Dendritic cell treated with granulocyte-macrophage colony-stimulating factor and Interleukin-4, amounts not matched to agents 40 ng/mL and 50 ng/mL, for 4 days (primary cell): ENCODE measurements at regions not wholly inside any gene's neighbourhood (a gene's known extent, or its start where the extent isn't known, plus 50 kb on each side); places are given as distances from the start of the nearest gene placed in this dataset.

ENCODE experiments used
- H3K27ac Mint-ChIP-seq: one replicate; pipeline ENCODE4 v1.8.0; 2022; ENCODE audit warnings: mild to moderate bottlenecking, mixed read lengths
- H3K27me3 Mint-ChIP-seq: one replicate; pipeline ENCODE4 v1.8.0; 2022; ENCODE audit warnings: mild to moderate bottlenecking, mixed read lengths
- H3K36me3 Mint-ChIP-seq: one replicate; pipeline ENCODE4 v1.8.0; 2022; ENCODE audit warnings: low read depth, mixed read lengths
- H3K4me1 Mint-ChIP-seq: one replicate; pipeline ENCODE4 v1.8.0; 2022; ENCODE audit warnings: low read depth, mixed read lengths
- H3K4me3 Mint-ChIP-seq: one replicate; pipeline ENCODE4 v1.8.0; 2022; ENCODE audit warnings: mild to moderate bottlenecking, moderate library complexity, mixed read lengths
- H3K9me3 Mint-ChIP-seq: one replicate; pipeline ENCODE4 v1.8.0; 2022; ENCODE audit warnings: mixed read lengths
- intact Hi-C: fragments of 100-400 bp; cut with micrococcal nuclease; formaldehyde crosslinking; loops from one replicate; pipeline ENCODE4 v1.15.0; 2022

DNA sequence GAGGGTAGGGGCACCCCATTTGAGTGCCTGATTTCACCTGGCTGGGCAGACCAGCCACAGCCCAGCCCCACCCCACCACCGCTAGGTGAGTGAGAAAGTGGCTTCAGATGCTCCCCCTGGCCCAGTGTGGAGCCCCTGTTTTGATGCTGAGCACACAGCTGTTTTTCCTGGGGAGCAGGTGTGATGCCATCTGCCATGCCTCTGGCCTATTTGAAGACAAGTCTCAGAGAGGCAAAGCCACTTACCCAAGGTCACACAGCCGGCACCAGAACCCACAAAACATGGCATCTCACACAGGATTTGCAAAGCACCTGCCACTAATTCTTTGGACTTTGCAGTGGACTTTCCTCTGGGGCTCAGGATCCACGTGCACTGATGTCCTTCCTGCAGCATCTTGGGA is 131.3 kb downstream of the INHBB start:
- Mint-ChIP-seq H3K27ac (no peak overlapping the region), H3K4me3 (no peak overlapping the region), H3K27me3 (no peaks in the 10 kb centered on the region), H3K9me3 (no peaks in the 10 kb centered on the region), H3K36me3 (no peaks in the 10 kb centered on the region), H3K4me1 (no peaks in the 10 kb centered on the region)
- intact Hi-C loops: no loop called here

DNA sequence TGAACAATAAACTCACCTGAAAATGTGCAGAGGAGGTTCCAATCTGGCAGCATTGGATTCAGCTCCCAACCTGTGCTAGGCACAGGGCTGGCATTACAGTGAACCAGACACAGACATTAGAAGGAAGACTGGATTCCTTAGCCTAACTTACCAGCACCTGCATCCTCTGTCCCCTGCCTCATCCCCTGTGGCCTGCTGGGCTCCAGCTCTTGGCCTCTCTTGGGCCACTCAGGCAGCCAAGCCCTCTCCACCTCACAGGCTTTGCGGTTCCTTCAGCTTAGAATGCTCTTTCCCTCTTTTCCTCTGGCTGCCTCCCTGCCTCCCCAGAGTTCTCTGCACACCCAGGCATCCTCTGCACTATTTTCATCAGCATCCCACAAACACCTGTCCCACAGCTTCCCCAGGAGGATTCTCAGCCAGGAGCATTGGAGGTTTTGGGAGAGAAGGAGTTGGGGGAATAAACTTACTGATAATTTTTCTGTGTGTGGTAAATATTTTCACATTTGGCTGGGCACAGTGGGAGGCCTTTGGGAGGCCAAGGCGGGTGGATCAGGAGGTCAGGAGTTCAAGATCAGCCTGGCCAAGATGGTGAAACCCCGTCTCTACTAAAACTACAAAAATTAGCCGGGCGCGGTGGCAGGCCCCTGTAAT is 132.0 kb downstream of the INHBB start:
- H3K27me3 Mint-ChIP-seq: no peaks in the 10 kb centered on the region
- H3K36me3 Mint-ChIP-seq: no peaks in the 10 kb centered on the region
- no peak overlapping the region for H3K4me3 Mint-ChIP-seq
- H3K4me1 Mint-ChIP-seq: no peaks in the 10 kb centered on the region
- H3K27ac Mint-ChIP-seq: no peak overlapping the region
- intact Hi-C loops: no loop called here
- no peaks in the 10 kb centered on the region for H3K9me3 Mint-ChIP-seq

DNA sequence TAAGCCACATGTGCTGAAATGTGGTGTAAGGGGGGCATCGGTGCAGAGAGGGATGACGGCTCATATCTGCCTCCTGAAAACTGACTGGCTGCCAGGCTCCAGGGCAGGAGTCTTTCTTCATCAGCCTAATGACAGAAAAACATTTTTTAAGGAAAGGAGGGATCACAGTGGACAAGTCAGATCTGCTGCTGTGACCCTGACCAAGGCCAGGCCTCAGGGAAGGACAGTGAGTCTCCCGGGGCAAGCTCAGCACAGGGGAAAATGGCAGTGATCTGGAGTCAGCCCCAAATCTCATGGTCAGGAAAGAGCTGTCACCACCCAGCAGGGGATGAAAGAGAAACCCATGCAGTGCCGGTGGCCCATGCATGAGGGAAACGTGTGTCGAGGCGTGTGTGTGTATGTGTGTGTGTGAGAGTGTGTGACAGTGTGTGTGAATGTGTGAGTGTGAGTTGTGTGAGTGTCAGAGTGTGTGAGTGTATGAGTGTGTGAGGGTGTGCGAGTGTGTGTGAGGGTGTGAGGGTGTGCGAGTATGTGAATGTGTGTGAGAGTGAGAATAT is 134.5 kb downstream of the INHBB start:
- H3K27ac Mint-ChIP-seq: no peak overlapping the region
- H3K4me1 Mint-ChIP-seq: no peaks in the 10 kb centered on the region
- no peak overlapping the region for H3K4me3 Mint-ChIP-seq
- H3K27me3 Mint-ChIP-seq: no peaks in the 10 kb centered on the region
- H3K36me3 Mint-ChIP-seq: no peaks in the 10 kb centered on the region
- intact Hi-C loops: no loop called here
- no peaks in the 10 kb centered on the region for H3K9me3 Mint-ChIP-seq

DNA sequence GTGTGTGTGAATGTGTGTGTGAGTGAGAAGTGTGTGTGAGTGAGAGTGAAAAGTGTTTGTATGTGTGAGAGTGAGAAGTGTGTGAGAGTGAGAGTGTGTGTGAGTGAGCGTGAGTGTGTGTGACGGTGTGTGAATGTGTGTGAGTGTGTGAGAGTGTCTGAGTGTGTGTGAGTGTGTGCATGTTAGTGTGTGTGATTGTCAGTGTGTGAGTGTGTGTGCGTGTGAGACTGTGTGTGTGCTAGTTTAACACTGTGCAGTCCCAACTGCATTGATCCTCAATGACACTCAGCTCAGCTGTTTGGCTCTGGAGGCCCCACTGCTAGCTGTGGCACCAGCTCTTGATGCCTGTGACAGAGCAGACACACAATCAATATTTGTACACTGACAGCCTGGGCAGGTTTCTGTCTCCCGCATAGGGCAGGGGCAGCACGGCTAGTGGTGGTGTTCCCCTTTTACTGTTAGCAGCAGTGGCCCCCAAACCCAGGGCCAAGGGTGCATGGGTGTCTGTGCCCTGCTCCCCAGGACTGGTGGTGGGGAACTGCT is 135.0 kb downstream of the INHBB start:
- Mint-ChIP-seq H3K27ac (no peak overlapping the region), H3K9me3 (no peaks in the 10 kb centered on the region), H3K4me3 (no peak overlapping the region), H3K4me1 (no peaks in the 10 kb centered on the region), H3K27me3 (no peaks in the 10 kb centered on the region), H3K36me3 (no peaks in the 10 kb centered on the region)
- intact Hi-C loops: no loop called here

DNA sequence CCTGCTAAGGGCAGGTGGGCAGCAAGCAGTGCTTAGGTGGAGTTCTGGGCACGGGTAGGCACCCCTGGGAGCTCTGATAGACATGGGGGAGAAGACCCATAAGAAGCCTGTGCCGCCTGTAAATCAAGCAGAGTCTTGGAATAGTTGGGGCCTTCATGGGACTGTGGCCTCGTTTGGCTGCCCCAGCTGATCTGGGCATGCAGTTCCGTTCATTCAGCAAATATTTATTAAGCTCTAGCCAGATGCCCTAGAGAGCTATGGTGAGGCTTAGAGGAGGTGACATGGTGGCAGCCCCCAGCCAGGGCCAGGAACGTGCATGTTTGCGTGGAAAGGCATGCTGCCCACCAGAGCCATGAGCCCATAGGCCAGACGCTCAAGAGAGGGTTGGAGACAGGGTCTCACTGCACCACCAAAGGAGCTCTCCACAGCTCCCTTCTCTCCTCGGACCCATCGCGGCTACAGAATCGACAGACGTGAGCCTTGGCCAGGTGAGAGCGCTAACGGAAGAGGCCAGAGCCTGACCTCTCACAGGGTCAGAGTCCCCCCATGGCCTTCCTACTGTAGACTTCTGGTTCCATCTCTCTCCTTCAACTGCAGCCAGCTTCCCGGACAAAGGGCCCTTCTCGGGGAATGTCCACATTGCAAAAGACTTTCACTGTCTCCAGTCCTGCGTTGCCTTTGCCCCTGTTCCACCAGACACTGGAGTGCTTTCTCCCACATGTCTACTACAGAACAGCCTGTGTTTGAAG is 135.7 kb downstream of the INHBB start:
- Mint-ChIP-seq H3K27me3 (no peaks in the 10 kb centered on the region), H3K9me3 (no peaks in the 10 kb centered on the region), H3K4me1 (no peaks in the 10 kb centered on the region), H3K27ac (no peak overlapping the region), H3K36me3 (no peaks in the 10 kb centered on the region), H3K4me3 (no peak overlapping the region)
- intact Hi-C loops: no loop called here

DNA sequence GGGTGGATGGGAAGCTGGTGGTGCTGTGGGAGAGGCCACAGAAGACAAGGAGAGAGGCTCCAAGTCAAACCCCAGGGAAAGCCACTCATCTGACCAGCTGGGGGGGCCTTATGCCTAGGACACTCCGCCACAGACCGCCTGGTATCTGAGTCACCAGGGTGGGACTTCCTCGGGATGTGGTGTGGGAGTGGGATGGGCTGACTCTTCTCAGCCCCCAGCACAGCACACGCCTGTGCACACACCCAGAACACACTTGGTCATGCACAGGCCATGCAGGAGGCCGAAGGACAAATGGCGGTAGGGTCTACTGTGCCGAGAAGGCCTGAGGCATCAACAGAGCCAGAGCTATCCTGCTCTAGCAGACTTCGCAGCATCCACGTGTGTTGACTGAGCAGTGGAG is 136.4 kb downstream of the INHBB start:
- Mint-ChIP-seq H3K4me3 (no peak overlapping the region), H3K27me3 (no peaks in the 10 kb centered on the region), H3K9me3 (no peaks in the 10 kb centered on the region), H3K27ac (no peak overlapping the region), H3K36me3 (no peaks in the 10 kb centered on the region), H3K4me1 (no peaks in the 10 kb centered on the region)
- intact Hi-C loops: no loop called here

DNA sequence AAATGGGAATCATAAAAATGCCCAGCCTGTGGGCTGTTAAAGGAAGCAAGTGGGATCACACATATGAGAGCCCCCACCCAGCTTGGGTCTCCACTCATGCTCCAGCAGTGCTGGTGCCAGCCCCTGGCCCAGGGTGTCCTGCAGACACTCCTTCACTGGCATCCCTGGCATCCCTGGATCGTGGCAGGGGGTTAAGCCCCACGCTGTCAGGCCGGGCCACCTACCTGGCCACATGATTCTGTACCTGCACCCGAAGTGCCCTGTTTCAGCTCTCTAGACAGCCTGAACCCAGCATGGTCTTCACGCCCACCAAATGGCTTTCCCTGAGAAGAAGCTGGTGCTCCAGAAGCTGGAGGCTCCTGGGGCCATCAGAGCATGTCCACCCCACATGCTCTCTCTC is 137.4 kb downstream of the INHBB start:
- intact Hi-C loops: no loop called here
- no peaks in the 10 kb centered on the region for H3K4me1 Mint-ChIP-seq
- H3K27ac Mint-ChIP-seq: no peak overlapping the region
- no peak overlapping the region for H3K4me3 Mint-ChIP-seq
- H3K9me3 Mint-ChIP-seq: no peaks in the 10 kb centered on the region
- no peaks in the 10 kb centered on the region for H3K27me3 Mint-ChIP-seq
- no peaks in the 10 kb centered on the region for H3K36me3 Mint-ChIP-seq

DNA sequence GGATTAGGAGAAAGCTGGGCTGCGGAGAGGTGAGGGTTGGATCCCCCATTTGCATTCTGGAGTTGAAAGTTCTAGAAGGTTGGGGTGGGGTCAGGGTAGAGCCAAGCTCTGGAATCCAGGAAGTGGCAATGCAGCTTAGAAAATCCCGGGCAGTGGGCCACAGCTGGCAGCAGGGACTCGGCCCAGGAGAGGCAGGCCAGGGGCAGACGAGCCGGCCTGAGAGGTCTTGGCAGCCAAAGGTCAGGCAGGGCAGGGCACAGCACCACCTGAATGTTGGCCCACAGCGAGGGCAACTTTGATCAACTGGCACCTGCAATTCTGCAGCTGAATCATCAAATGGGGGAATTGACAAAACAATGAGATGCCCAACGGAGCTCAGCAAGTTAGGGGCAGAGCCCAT is 139.2 kb downstream of the INHBB start:
- Mint-ChIP-seq H3K27ac (no peak overlapping the region), H3K4me1 (no peaks in the 10 kb centered on the region), H3K27me3 (no peaks in the 10 kb centered on the region), H3K4me3 (no peak overlapping the region), H3K9me3 (no peaks in the 10 kb centered on the region), H3K36me3 (no peaks in the 10 kb centered on the region)
- intact Hi-C loops: no loop called here

DNA sequence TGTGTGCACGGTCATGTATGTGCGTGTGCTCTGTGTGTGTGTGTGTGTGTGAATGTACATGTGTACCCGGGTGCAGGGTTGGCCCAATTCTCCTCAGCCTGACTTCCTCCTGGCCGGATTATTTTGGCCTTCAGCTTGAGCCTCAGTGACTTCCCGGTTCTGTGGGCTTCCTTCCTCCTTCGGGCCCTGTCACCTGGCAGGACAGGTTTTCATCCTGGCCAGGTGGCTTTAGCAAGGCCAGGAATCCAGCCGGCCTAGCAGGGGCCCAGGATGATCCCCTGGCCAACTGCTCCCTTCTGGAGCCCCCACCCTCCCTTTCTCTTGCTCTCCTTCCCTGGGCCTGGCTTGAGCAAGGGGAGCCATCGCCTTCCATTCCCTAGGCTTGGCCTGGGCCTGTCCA is 140.5 kb downstream of the INHBB start:
- Mint-ChIP-seq H3K4me3 (no peak overlapping the region), H3K27me3 (peaks cover 3% of the 10 kb centered on the region), H3K27ac (no peak overlapping the region), H3K4me1 (no peaks in the 10 kb centered on the region), H3K9me3 (no peaks in the 10 kb centered on the region), H3K36me3 (no peaks in the 10 kb centered on the region)
- intact Hi-C loops: no loop called here

DNA sequence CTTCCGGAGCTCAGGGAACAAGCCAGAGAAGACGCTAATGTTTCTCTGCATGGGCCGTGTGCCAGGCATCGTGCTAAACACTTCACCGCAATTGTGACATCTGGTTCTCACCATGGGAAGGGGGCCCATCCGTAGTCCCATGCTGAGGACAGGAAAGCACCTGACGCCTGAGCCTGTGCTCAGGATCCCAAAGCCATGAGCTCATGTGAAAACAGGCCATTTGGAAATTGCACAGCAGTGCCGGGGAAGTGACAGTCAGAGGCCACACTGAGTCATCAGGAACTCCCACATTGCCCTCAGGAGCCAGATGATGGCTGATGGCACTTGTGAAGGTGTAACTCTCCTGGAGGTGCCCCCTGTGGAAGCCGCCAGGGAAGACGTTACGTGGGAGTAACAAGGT is 141.0 kb downstream of the INHBB start:
- Mint-ChIP-seq H3K27ac (no peak overlapping the region), H3K9me3 (no peaks in the 10 kb centered on the region), H3K4me1 (no peaks in the 10 kb centered on the region), H3K27me3 (peaks cover 3% of the 10 kb centered on the region), H3K4me3 (no peak overlapping the region), H3K36me3 (no peaks in the 10 kb centered on the region)
- intact Hi-C loops: no loop called here

DNA sequence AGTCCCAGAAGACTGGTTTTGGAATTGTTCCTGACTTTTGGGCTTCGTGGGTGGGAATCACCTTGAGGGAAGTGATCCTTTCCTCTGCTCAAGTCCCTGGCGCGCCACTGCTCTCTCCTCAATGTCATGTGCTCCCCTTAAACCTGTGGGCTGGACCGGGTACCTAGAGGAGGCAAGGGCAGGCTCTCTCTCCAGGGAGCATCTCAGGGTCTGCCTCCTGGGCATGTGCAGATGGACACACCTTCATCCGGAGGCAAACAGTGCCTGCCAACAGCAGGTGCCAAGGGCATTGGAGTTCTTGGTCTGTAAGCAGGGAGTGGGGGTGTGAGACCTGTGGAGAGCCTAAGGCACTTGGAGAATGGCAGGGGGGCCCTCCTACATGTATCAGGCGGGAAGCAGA is 142.6 kb downstream of the INHBB start:
- Mint-ChIP-seq H3K4me1 (no peaks in the 10 kb centered on the region), H3K9me3 (no peaks in the 10 kb centered on the region), H3K36me3 (no peaks in the 10 kb centered on the region), H3K27ac (no peak overlapping the region), H3K27me3 (peaks cover 3% of the 10 kb centered on the region), H3K4me3 (no peak overlapping the region)
- intact Hi-C loops: no loop called here

DNA sequence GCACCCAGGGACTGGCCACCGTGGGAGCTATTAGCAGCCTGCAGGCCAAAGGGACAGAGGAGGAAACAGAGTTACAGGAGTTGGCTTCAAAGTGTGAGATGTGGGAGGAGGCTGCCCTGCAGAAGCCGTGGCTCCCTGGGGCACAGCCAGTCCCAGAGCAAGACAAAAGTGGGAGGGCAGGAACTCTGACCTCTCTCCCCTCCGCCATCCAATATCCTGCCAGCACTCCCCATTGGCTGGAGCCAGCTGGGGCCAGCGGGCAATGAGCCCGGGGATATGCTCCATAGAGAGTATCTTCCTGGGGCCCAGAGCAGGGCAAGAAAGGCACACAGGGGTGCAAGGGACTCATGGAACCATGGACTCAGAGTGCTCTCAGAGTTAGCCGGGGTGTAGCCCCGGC is 143.1 kb downstream of the INHBB start:
- H3K36me3 Mint-ChIP-seq: no peaks in the 10 kb centered on the region
- H3K4me3 Mint-ChIP-seq: no peak overlapping the region
- intact Hi-C loops: no loop called here
- H3K27me3 Mint-ChIP-seq: peaks cover 3% of the 10 kb centered on the region
- H3K9me3 Mint-ChIP-seq: no peaks in the 10 kb centered on the region
- H3K4me1 Mint-ChIP-seq: no peaks in the 10 kb centered on the region
- no peak overlapping the region for H3K27ac Mint-ChIP-seq

DNA sequence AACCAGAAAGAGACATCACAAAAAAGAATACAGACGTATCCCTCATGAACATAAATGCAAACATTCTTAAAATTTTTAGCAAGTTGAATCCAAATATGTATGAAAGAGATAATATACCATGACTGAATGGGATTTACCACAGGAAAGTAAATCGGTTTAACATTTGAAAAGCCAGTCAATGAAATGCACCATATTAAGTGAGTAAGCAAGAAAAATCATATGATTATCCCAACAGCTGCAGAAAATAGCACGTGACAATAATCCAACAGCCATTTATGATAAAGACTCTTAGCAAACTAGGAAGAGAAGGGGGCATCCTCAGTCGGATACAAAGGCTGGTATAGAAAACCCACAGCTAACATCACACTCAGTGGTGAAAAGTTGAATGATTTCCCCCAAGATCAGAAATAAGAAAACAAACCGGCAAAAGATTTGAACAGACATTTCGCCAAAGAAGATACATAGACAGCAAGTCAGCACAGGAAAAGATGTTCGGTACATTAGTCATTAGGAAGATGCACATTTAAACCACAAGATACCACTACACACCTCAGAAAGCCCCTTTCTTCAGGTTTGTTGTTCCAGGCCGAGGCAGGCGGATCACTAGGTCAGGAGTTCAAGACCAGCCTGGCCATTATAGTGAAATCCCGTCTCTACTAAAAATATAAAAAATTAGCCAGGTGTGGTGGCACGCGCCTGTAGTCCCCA is 144.3 kb downstream of the INHBB start:
- Mint-ChIP-seq H3K27ac (no peak overlapping the region), H3K4me1 (no peaks in the 10 kb centered on the region), H3K36me3 (no peaks in the 10 kb centered on the region), H3K4me3 (no peak overlapping the region), H3K27me3 (peaks cover 3% of the 10 kb centered on the region), H3K9me3 (no peaks in the 10 kb centered on the region)
- intact Hi-C loops: no loop called here

DNA sequence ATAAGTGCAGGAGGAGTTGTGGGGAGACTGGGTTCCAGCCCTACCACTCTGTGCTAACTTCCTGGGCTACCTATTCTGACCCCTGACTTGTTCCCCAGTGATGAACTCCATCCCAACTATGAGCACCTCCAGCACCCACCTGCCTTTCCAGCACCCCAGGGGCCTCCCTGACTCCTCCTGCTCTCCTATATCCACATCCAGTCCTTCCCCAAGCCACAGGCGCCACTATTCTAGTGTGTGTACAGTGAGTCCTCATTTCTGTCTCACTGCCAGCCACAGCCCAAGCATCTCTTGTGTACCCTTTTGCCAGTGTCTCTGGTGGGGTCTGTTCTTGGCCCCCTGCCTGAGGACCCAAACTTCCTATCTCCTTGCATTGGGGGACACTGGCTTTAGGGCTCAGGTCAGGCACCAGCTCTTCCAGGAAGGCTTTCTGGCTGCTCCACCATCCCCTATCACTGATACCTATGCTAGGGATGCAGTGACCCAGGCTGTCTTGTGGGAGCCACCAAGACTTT is 145.2 kb downstream of the INHBB start:
- H3K9me3 Mint-ChIP-seq: no peaks in the 10 kb centered on the region
- intact Hi-C loops: no loop called here
- H3K27ac Mint-ChIP-seq: no peak overlapping the region
- no peaks in the 10 kb centered on the region for H3K4me1 Mint-ChIP-seq
- no peaks in the 10 kb centered on the region for H3K36me3 Mint-ChIP-seq
- H3K27me3 Mint-ChIP-seq: peaks cover 3% of the 10 kb centered on the region
- H3K4me3 Mint-ChIP-seq: no peak overlapping the region
